Sciatic nerve (tissue), 2 donors: ENCODE measurements at regions not wholly inside any gene's neighbourhood (a gene's known extent, or its start where the extent isn't known, plus 50 kb on each side); places are given as distances from the start of the nearest gene placed in this dataset.
A peak's percentile ranks its signal among the peaks of the same experiment; 100 is the strongest.
"Not testable (repeated sequence)": the region's sequence is repeated elsewhere in the genome, so short reads cannot be mapped to it uniquely, and the experiment has no call there.

Experiments
- ATAC-seq: fragments of 200-7000 bp; cut with Tn5 transposase; one replicate; pipeline ENCODE4 v1.9.1; 2020; ENCODE audit warnings: mild to moderate bottlenecking, moderate library complexity
- DNase-seq: peaks from one replicate; pipeline ENCODE4 v3.0.0-alpha.2; 2020; ENCODE audit warnings: low spot score
- intact Hi-C: fragments of 100-400 bp; cut with DNase I; formaldehyde crosslinking; loops from one replicate; pipeline ENCODE4 v1.14.2; 2022
- donor health status: DM: no; HTN: no; CAD: no.
- donor health status: DM: no; HTN: no; CAD: no.

DNA sequence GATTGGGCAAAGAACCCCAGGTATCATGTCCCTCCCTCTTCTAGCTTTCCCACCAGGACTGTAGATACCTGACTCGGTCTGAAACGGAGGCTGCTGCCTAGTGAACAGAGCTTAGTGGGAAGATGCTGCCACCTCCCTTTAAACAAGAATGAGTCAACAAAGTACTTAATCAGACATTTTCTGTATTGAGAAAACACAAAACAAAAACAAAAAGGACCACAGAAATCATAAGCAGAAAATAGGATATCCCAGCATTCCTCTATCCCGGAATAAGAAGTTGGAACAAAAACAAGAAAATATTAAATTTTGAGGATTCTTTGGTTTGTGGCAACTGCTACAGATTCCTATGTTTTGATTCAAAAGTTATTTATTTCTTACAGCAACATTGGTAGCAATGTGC is 51.7 kb upstream of the COL8A1 start:
- intact Hi-C loops, result no loop called here
- DNase-seq, result no peak
- ATAC-seq, result peak; percentile 63

DNA sequence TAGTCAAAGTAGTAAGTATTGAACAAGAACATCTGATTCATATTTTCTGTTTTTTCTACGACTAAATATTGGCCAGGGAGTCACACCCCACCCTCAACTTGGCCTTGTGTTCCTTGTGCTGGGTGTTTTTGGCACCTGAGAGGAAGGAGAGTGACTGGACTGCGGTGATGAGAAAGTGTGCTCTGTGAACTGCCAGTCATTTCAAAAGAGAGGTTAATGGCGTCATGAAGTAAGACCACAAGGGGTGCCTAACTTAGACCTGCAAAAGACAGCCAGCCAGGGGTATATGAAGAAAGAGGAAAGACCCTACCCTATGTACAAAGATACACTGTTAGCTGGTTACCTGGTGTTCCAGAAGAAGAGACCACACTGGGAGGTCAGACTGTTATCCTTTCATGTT is 58.4 kb upstream of the COL8A1 start:
- ATAC-seq, result no peak
- DNase-seq, result no peak
- intact Hi-C loops, result no loop called here

DNA sequence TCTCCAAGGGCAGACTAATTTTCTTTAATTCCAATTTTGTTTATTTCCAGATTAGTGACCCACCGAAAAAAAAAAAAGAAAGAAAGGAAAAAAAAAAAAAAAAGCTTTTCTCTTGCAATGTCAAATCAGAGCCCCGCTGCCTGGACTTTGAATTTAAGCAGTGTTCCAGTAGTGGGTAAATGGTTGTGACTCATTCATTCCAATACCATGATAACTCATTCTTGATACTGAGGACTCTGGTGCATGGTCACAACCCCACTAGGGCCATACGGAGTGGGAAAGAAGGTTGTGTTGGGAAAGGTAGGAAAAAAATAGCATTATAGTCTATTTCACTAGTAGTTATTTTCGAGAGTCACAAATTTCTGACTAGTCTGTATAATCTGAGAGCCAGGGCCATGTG is 59.1 kb upstream of the COL8A1 start:
- intact Hi-C loops, result no loop called here
- no peak for DNase-seq
- no peak for ATAC-seq

DNA sequence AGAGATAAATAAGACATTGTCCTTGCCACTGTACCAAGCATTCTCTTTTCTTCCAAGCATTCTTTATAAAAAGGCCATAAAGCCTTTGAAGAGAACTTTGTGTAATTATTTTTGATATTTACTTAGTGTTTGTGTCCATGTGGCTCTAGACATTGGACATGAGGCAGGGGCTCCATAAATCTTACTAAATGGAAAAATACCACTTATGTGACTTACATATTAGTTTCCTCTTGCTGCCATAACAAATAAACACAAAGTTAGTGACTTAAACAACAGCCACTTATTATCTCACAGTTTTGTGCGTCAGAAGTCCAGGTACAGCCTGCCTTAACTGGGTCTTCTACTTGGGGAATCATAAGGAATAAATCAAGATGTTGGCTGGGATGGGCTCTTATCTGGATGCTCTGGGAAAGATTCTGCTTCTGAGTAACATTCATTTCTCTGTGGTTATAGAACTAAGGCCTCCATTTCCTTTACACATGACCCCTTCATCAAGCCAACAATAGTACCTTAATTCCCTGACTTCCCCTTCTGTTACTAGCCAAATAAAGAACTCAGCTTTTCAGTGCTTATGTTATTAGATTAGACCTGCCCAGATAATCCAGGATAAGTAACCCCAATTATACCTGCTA is 59.9 kb upstream of the COL8A1 start:
- DNase-seq (no peak), ATAC-seq (no peak)
- intact Hi-C loops, result no loop called here

DNA sequence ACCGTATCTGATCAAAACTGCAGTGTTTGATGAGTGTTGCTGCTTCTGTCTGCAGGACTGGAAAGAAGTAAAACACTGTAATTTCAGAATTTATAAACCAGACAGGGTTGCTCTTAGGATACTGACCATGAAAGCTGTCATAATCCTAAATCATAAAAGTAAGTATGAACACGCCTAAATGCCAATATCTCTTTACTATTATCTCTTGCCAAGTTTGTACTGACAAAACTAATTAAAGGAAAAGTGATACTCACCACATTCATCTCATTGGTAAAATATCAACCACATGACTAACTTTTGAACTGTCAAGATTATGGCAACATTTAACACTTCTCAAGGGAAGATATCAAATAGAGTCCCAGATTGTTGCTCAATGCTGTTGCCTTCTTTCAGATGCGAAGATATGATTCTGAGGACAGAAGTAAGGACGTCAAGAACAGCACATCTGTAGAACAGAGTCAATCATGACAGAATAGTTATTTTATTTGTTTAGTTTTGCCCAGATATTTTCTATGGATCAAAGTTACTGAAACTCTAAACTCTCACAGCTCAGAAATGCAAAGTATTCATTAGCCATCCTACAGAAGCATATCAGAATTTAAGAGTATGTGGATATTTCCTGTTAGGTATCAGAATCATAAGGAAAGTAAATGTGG is 61.4 kb upstream of the COL8A1 start:
- DNase-seq (no peak), ATAC-seq (no peak)
- intact Hi-C loops, result no loop called here

DNA sequence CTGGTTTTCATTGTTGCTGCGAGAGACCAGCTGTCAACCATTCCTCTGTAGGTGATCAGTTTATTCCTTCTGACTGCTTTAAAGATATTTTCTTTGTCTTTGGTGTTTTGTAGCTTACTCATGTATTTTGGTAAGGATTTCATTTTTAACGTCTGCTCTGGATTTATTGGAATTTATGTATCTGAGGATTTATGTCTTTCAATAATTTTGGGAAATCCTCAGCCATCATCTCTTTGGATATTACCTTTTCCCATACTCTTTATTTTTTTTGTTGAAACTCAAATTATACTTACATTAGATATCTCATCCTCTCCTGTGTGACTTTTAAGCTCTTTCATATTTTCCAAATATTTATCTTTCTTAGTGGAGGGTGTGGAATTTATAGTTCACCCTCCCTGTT is 62.7 kb upstream of the COL8A1 start:
- ATAC-seq (no peak), DNase-seq (no peak)
- intact Hi-C loops, result no loop called here

DNA sequence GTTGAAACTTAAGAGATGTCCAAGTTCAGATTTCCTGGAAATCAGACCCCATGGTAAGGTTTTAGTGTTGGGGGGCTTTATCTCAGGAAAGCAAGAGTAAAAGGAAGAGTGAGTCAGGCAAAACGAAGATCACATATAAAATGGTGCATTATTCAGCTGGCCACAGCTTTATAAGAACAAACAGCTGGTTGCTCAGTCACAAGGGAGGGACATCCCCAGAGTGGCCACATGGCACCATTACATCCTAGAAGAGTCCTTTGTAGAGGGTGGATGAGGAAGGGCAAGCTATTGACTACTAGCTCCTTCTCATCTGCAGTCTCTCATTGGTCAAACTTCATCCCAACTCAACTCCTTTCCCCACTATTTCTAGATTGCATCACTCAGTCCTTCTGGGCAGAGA is 68.3 kb upstream of the COL8A1 start:
- ATAC-seq, result no peak
- intact Hi-C loops, result no loop called here

DNA sequence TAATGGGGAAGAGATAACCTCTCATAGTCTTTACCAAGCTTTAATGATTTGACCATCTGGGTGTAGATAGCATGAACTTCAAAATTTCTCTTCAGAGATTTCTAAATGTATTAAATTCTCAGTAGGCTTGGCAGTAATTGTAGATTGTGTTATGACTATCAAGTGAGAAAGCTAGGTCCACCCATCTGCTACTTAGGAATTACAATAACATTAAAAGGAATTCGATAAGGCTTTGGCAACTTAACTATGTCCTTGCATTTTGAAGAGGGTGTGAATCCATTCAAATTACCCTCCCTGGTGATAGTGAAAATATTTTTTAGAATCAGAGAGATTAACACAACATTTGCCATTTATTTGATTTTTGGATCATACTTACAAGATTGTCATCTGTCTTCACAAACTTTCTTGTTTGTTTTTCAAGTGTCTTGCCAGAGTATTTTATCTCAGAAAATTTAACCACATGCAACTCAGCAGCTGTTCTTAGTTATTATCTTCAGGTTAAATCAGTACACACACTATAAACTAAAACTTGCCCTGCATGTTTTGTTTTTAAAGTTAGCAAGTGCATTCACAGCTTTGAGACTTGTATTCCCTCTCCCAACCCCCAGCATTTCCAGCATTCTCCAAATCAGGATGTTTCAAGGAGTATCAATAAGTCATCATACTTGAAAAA is 69.6 kb upstream of the COL8A1 start:
- no peak for ATAC-seq
- intact Hi-C loops, result no loop called here
- DNase-seq, result no peak

More for the DNA sequence above, 68.3 kb upstream of the COL8A1 start:
- no peak for DNase-seq

DNA sequence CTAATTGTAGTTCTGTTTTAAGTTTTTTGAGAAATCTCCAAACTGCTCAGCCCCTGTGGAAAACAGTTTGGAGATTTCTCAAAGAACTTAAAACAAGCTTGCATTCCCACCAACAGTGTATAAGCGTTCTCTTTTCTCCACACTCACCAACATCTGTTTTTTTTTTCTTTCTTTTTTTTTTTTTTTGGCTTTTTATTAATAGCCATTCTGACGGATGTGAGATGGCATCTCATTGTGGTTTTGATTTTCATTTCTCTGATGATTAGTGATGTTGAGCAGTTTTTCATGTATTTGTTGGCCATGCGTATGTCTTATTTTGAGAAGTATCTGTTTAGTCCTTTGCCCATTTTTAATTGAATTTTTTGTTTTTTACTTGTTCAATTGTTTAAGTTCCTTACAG is 73.1 kb upstream of the COL8A1 start:
- intact Hi-C loops, result no loop called here
- ATAC-seq (no peak), DNase-seq (no peak)

DNA sequence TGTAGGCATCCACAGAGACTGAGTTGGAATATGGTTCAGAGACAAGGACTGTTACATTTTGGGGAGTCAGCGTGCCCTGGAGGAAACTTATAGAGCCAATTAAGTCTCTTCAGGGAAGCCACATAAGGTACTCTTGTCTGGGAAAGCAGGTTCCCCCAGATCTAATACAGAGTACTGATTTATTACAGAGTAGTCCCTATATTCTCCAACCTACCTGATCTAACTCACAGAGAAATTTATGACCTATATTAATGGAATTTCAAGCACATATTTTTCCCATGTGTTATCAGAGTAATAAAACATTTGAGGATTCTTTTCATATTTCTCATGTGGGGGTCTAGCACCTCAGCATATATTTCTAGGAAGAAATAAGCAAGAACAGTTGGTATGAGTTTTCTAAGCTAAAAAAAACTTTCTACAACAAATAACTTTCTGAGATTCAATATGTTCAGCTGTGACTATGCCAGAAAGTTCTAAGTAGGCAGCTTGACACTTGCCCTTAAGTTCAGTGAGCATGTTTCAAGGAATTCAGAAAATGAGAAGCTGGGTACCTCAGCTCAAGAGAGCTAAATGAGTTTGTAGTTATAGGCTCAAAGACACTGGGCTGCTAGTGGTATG is 75.3 kb upstream of the COL8A1 start:
- intact Hi-C loops, result no loop called here
- no peak for ATAC-seq
- DNase-seq, result no peak

DNA sequence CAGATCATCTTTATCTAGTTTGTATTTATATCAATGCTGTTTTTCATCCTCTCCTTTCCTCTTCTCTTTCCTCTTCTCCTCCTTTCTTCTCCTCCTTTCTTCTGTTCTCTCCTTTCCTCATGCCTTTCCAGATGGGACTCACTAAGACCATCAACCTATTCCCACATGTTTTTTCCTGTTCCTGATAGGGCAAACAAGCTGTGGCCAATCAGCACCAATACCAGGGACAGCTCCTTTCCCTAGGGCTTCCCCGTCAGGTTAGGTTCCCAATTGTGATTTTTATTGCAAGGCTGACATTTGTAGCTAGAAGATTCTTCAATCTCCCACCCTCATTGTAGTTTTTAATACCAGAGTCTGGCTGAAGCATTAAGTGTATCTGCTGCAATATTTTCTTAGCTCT is 76.3 kb upstream of the COL8A1 start:
- ATAC-seq, result no peak
- intact Hi-C loops, result no loop called here

DNA sequence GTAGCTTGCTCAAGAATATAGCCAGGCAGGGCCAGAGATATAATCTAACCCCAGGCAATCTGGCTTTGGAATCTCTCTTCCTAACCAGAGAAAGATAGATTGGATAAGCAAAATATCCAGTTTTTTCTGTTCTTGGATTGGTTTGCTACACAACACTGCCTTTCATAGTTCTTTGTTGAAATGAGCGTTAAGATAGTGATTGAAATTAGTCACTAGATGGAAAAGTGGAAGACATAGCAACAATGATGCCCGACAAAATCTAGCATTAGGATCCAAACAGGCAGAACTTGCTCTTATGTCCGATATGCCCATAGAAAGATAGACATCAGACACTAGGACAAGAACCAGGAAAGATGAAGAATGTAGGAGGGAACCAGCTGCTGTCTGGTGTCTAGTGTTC is 77.3 kb upstream of the COL8A1 start:
- ATAC-seq, result no peak
- no peak for DNase-seq
- intact Hi-C loops, result no loop called here

More for the DNA sequence above, 76.3 kb upstream of the COL8A1 start:
- DNase-seq, result no peak

DNA sequence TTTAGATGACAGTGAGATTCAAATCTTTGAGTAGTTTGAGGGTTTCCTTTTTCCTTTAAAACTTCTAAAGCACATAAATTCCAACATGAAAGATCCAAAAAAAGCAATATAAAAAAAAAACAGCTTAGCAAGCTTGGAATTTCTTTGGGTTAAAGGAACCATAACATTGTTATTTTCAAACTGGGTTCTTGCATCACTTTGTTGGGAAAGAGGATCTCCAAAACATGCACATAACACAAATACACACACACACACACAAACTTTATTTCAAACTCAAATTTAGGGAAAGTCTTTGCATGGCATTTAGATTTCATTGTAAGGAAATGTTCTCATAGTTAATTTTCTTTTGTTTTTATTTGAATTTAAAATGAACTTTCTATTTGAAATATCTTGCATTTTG is 79.2 kb upstream of the COL8A1 start:
- no peak for ATAC-seq
- intact Hi-C loops, result no loop called here
- no peak for DNase-seq

DNA sequence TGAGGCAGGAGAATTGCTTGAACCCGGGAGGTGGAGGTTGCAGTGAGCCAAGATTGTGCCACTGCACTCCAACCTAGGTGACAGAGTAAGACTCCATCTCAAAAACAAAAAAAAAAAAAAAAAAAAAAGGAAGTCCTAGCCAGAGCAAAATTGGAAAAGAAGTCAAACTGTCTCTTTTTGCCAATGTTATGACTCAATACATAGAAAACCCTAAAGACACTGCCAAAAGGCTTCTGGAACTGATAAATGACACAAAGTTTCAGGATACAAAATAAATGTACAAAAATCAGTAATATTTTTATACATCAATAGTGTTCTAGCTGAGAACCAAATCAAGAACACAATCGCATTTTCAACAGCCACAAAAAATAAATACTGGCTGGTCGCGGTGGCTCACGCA is 82.5 kb upstream of the COL8A1 start:
- ATAC-seq, intact Hi-C loops, DNase-seq: not testable (repeated sequence)

DNA sequence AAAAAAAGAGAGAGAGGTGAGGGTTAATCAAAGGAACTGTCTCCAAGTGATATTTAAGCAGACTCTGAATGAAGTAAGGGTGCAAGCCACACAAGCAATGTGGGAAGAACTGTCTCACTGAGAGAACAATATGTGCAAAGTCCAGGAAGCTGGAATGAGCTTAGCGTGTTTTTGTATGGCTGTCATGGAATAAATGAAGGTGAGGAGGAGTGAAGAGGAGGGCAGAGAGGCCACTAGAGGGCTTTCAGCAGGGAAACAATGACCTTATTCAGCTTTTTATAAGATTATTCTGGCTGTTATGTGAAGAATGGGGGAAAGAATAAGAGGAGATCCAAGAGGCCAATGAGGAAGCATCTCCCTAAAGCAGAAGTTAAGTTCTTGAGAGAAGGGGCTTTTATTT is 86.9 kb upstream of the COL8A1 start:
- intact Hi-C loops, result no loop called here
- ATAC-seq, result peak; percentile 64
- no peak for DNase-seq

DNA sequence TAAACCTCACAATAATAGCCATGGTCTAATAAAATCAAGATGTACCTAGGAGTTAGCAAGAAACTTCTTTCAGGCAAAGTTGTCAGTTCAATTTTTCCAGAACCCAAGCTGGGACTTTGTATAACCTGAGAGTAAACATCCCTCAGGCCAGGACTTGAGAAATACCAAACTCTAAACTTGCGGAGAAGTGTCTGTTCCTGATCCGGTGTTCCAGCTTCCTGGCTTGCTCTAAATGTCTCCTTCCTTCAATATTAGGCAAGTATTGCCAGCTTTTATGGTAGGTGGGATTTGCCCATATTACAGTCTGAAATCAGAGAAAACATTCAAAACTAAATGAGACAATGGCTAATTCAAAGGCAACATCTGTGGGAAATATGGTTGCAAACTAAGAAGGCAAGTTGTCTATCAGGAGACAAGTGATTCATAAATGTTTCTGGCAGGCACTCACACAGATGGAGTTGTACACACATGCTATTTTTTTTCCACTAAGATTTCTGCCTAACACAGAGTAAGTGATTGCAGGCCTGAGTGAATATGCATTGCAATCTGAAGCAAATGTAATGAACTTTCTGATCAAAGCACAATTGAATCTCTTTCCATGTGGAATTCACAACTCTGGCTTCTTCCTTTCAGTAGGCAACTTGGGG is 88.3 kb upstream of the COL8A1 start:
- peak; percentile 85 for ATAC-seq
- intact Hi-C loops, result no loop called here
- DNase-seq, result no peak

DNA sequence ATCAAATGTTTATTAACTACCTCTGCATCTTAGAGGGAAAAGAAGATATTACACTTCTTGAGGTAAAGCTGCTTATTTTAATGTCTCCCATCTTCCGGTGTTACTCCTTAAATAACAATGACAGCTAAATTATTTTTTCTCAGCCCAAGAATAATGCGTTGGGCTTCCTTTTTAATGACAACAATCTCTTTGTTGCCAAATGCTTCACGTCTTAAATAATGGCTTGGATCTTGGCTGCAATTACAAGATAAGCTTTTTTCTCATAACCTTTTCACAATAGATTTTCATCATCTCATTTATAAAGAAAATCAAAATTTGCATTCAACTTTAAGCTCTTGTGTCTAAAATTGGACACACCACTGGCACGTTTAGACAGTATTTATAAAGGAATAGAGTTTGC is 89.2 kb upstream of the COL8A1 start:
- DNase-seq (no peak), ATAC-seq (no peak)
- intact Hi-C loops, result no loop called here

DNA sequence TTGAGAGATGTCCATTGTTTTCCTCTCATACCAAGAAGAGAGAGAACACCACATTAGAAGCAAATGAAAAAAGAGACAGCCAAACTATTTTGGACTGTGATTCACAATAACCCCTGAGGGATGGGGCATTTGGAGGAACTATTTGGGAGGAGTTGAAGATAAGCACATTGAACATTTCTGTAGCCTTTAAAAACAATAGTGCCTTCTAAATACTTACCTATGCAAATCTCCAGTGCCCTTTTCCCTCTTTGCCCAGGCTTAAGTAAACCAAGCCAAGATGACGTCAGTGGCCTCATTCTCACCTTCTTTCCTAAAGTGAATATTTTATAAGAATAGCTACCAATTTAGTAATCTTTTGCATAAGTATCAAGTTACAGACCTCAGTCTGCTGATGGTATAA is 89.7 kb upstream of the COL8A1 start:
- ATAC-seq, result no peak
- intact Hi-C loops, result no loop called here
- DNase-seq, result no peak

DNA sequence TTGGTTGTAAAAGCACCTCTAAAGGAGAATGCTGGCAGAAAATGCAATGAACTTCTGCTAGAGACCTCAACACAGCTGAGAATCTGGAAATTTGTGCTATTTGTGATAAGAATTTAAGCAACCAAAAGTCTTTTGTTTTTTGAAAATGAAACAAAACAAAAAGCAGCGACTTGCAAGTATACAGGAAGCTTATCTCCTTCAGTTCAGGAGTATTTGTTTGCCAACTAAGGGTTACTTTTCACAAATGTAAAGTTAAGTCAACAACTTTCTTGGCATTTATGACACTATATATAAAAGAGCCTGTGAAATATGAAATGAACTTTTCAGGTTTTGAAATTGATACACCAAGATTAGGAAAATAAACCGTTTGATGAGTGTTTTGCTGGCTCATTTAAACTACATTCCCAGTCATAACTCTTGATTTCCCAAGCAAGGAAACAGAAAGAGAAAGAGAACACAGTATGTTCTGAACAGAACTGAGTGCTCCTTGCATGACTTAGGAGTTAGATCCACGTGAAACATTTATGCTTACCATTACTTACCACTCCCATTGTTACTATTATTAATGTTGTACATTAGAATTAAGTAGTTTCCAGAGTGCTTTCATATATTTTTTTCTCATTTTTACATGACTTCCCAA is 92.3 kb upstream of the COL8A1 start:
- ATAC-seq (peak; percentile 63), DNase-seq (no peak)
- intact Hi-C loops, result no loop called here
